GM18861 (cell line): ENCODE measurements at regions not wholly inside any gene's neighbourhood (a gene's known extent, or its start where the extent isn't known, plus 50 kb on each side); places are given as distances from the start of the nearest gene placed in this dataset.
"Not testable (repeated sequence)": the region's sequence is repeated elsewhere in the genome, so short reads cannot be mapped to it uniquely, and the experiment has no call there.

Experiments used
- ATAC-seq: cut with Tn5 transposase; IDR thresholded peaks from one replicate; pipeline ENCODE4 v1.9.1; 2021; ENCODE audit not compliant: unreplicated experiment

DNA sequence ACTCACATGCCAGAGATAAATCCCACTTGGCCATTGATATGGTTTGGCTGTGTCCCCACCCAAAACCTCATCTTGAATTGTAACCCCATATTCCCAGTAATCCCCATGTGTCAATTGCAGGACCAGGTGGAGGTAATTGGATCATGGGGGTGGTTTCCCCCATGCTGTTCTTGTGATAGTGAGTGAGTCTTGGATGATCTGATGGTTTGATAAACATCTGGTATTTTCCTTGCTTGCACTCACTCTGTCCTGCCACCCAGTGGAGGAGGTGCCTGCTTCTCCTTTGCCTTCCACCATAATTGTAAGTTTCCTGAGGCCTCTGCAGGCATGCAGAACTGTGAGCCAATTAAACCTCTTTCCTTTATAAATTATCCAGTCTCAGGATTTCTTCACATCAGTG is 50.4 kb upstream of the B3GAT2 start:
- ATAC-seq = not testable (repeated sequence)

DNA sequence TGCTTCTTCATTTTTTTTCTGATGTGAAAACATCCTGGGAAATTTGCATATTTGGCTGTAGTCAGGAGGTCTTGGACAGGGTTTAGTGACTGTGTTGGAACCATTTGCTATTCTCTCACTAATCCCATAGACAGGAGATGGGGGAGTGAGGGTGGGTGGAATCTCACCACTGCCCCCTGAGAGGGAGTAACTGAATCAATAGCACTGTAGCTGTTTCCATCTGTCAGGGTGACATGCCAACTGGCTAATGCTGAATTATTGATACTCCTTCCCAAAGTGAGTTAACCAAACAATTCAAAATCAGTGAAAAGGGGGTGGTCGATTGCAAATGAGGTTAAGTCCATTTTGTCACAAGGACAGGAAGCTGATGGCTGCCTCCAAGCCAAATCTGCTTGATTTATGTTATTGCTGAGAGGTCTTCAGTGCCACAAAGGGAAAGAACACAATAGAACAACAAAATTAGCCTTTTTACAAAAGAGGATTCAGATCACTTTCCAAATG is 55.1 kb upstream of the B3GAT2 start:
- ATAC-seq = no peak

DNA sequence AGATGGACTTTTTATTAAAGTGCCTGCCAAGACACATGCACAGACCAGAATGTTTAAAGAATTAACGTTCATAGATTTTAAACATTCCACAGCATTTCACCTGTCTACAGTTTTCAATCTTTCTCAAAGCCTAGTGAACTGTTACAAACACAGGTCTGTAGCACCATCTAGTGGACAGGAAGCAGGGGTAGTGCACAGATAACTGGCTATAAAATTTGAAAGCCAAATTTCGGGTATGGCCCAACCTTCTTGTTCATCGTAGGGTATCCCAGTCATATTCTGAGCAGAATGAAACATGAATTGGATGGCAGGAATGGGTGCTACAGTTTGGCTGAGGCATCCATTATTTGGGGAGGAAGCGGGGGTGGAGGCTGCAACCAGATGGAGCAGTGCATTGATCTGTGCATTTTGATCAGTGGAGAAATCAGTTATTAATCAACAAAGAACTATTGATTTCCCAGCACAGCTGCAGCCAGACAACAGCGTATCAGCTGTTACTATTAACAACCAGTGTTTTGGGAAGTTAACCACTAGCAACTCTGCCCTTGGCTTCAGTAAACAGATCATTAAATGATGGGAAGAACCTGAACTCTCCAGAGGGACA is 56.1 kb upstream of the B3GAT2 start:
- ATAC-seq = peak; percentile 66

GRCh38 chr6:71015392-71015791 is 58.5 kb upstream of the B3GAT2 start:
- ATAC-seq = no peak

- no peak for ATAC-seq
Observed at GRCh38 chr6:71028236-71028876, 71.5 kb upstream of the B3GAT2 start.

DNA sequence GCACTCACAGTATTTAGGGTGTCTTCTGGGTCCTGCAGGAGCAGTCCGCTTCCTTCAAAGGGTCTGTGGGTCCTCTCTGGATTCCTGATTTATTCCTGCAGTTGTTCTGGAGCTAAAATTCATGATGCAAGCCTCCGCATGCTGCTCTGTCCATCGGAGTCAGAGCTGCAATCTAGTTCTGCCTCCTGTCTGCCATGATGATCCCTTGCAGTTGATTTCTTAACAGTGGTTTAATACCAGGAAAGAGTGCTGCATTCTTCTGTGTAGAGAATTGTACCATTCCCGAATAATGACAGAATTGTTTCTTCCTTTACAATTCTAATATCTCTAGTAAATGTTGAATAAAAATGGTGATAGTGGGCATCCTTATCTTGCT is 72.0 kb upstream of the B3GAT2 start:
- no peak for ATAC-seq

DNA sequence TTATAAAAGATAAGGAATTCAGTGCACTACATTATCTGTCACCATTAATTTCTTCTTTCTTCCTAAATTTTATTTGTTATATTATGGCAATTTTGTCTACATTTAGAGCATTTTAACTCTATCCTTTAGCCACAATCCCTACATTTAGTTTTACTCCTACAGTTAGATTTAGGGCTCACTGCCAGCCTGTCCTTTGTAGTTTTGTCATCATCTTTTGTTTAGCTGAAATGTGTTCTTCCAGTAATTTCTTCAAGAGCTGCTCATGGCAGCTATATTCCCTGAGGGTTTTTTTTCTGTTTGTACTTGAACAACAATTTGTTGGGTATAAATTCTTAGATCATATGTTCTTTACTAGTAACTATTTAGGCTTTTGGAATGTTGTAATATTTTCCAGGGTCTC is 72.7 kb upstream of the B3GAT2 start:
- no peak for ATAC-seq

DNA sequence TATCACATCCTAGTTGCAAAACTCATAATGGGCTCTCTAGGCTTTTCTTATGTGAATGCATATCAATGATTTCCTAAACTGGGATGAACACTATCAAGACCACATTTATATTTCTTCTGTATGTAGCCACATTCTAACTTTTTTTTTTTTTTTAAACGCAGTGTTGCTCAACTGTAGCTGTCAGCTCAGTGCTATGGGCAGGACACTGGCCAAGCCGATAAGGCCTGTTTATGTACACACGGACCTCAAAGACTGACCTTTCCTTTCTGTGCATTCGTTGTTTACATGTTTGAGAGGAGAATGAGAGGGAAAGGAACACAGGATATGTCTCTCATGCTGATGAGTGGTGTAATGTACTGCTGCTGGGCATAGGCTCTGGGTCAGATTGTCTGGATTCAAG is 75.1 kb upstream of the B3GAT2 start:
- no peak for ATAC-seq

GRCh38 chr6:71033171-71033570 is 76.3 kb upstream of the B3GAT2 start:
- no peak for ATAC-seq

- no peak for ATAC-seq
Observed at GRCh38 chr6:71033890-71034289, 77.0 kb upstream of the B3GAT2 start.

DNA sequence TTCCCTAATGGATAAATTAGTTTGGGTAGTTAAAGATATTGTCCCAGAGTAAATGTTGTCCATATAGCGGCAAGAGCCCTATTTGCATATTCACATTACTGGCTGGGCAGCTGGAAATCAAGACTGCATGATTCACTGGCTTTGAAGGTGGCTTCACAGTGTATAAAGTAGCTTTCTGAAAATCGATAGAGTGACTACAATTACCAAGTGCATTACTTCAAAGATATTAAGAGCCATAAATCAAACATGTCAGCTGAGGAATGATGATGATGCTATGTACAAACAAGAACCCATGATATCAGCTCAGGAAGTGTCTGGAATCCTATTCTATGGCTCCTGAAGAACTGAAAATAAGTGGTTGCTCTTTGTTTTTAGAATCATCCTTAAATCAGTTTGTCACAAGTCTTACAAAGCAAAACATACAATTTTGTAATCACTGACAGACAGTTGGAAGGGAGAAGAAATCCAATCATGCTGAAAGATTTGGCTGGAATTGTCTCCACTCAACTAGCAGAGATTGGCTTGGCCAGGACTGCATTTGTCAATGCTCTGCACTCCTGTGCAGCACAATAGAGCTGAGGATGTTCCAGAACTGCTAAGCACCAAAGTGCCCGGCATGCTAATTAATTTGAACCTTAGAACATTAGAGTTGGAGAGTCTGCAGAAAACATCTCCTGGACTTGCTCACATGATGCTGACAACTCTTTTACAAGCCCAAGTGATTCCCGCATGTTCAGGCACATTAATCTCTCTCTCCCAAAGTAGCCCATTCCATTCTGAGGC is 77.9 kb upstream of the B3GAT2 start:
- no peak for ATAC-seq

GRCh38 chr6:71035871-71036270 is 79.0 kb upstream of the B3GAT2 start:
- ATAC-seq = no peak

GRCh38 chr6:71038711-71039344 is 82.0 kb upstream of the B3GAT2 start:
- ATAC-seq = no peak

GRCh38 chr6:71040043-71040442 is 83.2 kb upstream of the B3GAT2 start:
- no peak for ATAC-seq

DNA sequence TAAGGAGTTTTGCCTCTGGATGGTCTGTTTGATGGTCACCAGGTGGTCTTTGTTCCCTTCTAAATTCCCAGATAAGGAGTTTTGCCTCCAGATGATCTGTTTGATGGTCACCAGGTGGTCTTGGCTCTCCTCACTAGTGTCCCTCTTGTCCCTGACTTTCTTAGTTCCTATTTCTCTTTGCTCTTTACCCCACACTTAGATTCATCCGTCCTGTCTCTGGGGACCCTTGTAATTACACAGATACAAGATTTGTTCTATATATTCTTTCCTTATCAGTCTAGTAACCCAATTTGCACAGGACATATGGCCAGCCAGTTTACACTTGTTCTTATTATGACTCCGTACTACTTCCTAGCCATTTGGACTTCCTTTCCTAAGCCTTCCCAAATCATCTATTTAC is 84.0 kb upstream of the B3GAT2 start:
- ATAC-seq = no peak

GRCh38 chr6:71043902-71044301 is 87.0 kb upstream of the B3GAT2 start:
- no peak for ATAC-seq

DNA sequence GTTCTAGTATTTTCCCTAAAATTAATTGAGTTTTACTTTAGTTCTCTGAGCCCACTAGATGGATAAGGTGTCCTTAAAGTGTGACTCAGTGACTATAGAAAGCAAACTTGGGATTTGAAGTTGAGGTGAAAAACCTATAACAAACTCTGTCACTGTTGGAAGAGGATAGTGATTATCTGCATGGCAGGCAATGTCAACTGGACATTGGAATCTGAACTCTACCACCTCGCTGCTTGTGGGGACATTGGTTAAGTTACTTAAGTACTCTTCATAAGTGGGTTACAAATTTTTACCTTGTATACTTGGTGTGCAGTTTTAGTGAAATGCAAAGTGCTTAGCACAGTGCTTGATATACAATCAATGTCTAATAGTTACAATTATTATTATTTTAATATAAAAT is 87.9 kb upstream of the B3GAT2 start:
- no peak for ATAC-seq

GRCh38 chr6:71045296-71045695 is 88.4 kb upstream of the B3GAT2 start:
- no peak for ATAC-seq

DNA sequence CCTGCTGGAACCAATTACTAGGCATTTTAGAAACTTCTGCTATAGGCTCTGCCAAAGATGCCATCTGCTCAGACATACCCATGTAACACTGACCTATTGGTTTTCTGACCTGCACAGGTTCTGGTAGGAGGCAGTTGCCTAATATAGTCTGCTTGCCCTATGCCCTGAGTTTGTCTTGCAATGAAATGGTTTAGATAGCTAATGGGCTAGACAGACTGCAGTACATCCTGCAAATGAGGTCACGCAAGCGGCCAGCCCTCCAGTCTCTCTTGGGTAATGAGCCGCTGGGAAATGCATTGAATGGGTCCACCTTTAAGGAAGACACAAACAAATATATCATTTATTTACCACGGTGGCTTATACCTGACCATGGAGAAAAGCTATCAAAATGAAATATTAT is 90.6 kb upstream of the B3GAT2 start:
- ATAC-seq = no peak

- no peak for ATAC-seq
Observed at GRCh38 chr6:71048320-71049164, 91.7 kb upstream of the B3GAT2 start.
